GM18511 (cell line): ENCODE measurements at regions not wholly inside any gene's neighbourhood (a gene's known extent, or its start where the extent isn't known, plus 50 kb on each side); places are given as distances from the start of the nearest gene placed in this dataset.

ENCODE experiments used
- ATAC-seq: cut with Tn5 transposase; IDR thresholded peaks from one replicate; pipeline ENCODE4 v1.9.1; 2021; ENCODE audit warnings: mild to moderate bottlenecking, moderate library complexity; ENCODE audit not compliant: unreplicated experiment

- ATAC-seq, result no peak
Observed at GRCh38 chr3:34175636-34176176, 377.3 kb downstream of the PDCD6IP start.

- no peak for ATAC-seq
Observed at GRCh38 chr3:34176723-34177122, 378.3 kb downstream of the PDCD6IP start.

GRCh38 chr3:34178415-34178814, 380.0 kb downstream of the PDCD6IP start:
- no peak for ATAC-seq

- no peak for ATAC-seq
Observed at GRCh38 chr3:34179716-34180115, 381.3 kb downstream of the PDCD6IP start.

- no peak for ATAC-seq
Observed at GRCh38 chr3:34180532-34180931, 382.1 kb downstream of the PDCD6IP start.

- ATAC-seq, result no peak
Observed at GRCh38 chr3:34183114-34183513, 384.7 kb downstream of the PDCD6IP start.

- no peak for ATAC-seq
Observed at GRCh38 chr3:34183611-34184340, 385.3 kb downstream of the PDCD6IP start.

- peak; percentile 54 for ATAC-seq
Observed at GRCh38 chr3:34185301-34185700, 386.9 kb downstream of the PDCD6IP start.

GRCh38 chr3:34189133-34189532, 390.7 kb downstream of the PDCD6IP start:
- ATAC-seq, result no peak

GRCh38 chr3:34196914-34197313, 398.5 kb downstream of the PDCD6IP start:
- no peak for ATAC-seq

- ATAC-seq, result peak; percentile 49
Observed at GRCh38 chr3:34198309-34198708, 399.9 kb downstream of the PDCD6IP start.

- peak; percentile 92 for ATAC-seq
Observed at GRCh38 chr3:34200576-34200975, 402.1 kb downstream of the PDCD6IP start.

- no peak for ATAC-seq
Observed at GRCh38 chr3:34202975-34203374, 404.5 kb downstream of the PDCD6IP start.

- ATAC-seq, result no peak
Observed at GRCh38 chr3:34203386-34203785, 405.0 kb downstream of the PDCD6IP start.

GRCh38 chr3:34207002-34207401, 408.6 kb downstream of the PDCD6IP start:
- no peak for ATAC-seq

- no peak for ATAC-seq
Observed at GRCh38 chr3:34207806-34208205, 409.4 kb downstream of the PDCD6IP start.

- no peak for ATAC-seq
Observed at GRCh38 chr3:34212175-34212574, 413.7 kb downstream of the PDCD6IP start.

- no peak for ATAC-seq
Observed at GRCh38 chr3:34212656-34213055, 414.2 kb downstream of the PDCD6IP start.

GRCh38 chr3:34213478-34213877, 415.0 kb downstream of the PDCD6IP start:
- no peak for ATAC-seq

GRCh38 chr3:34216711-34217335, 418.4 kb downstream of the PDCD6IP start:
- peak; percentile 73 for ATAC-seq

- ATAC-seq, result no peak
Observed at GRCh38 chr3:34218706-34219385, 420.4 kb downstream of the PDCD6IP start.

GRCh38 chr3:34219556-34219955, 421.1 kb downstream of the PDCD6IP start:
- ATAC-seq, result no peak
